ENCODE measurements at regions not wholly inside any gene's neighbourhood (a gene's known extent, or its start where the extent isn't known, plus 50 kb on each side); places are given as distances from the start of the nearest gene placed in this dataset.

DNA sequence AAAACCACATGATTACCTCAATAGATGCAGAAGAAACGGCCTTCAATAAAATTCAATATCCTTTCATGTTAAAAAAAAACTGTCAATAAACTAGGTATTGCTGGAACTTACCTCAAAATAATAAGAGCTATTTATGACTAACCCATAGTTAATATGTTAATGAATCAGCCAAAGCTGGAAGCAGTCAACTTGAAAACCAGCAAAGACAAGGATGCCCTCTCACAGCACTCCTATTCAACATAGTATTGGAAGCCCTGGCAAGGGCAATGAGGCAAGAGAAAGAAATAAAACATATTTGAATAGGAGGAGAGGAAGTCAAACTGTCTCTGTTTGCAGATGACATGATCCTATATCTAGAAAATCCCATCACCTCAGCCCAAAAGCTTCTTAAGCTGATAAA is 456.1 kb downstream of the OCA2 start:
- Histone ChIP-seq H3K9ac (ENCODE audit: low read length) (no peak overlapping the region), H4K91ac (ENCODE audit: low read length) (no peak overlapping the region), H3K18ac (ENCODE audit: low read depth in 1 of 2, low read length in 2 of 2) (no peak overlapping the region), H3K14ac (ENCODE audit: low read length in 2 of 2) (no peak overlapping the region), H3K79me1 (replicated peaks; ENCODE audit: low read length, poor library complexity, severe bottlenecking) (no peaks in the 10 kb centered on the region), H3K9me3 (ENCODE audit: control insufficient read depth, low read length) (peaks cover 45% of the 10 kb centered on the region), H2AK5ac (ENCODE audit: low read length, severe bottlenecking) (no peak overlapping the region), H2BK120ac (ENCODE audit: low read depth, low read length) (no peak overlapping the region), H2BK12ac (ENCODE audit: low read length in 2 of 2) (no peak overlapping the region), H2BK5ac (ENCODE audit: low read depth, low read length, poor library complexity, severe bottlenecking) (no peak overlapping the region), H3K36me3 (ENCODE audit: control insufficient read depth in 1 of 2, insufficient read depth in 2 of 2, low read depth in 1 of 2, low read length in 2 of 2) (no peaks in the 10 kb centered on the region), H2AFZ (ENCODE audit: low read depth, low read length) (no peak overlapping the region), H3K23ac (ENCODE audit: low read length in 2 of 2) (no peak overlapping the region), H3K27me3 (ENCODE audit: control insufficient read depth in 1 of 2, insufficient read depth in 1 of 2, low read length in 2 of 2) (no peaks in the 10 kb centered on the region), H3K4me2 (ENCODE audit: low read length, poor library complexity, severe bottlenecking) (no peak overlapping the region), H3K27ac (ENCODE audit: low read length, poor library complexity, severe bottlenecking) (no peak overlapping the region), H3K4me3 (ENCODE audit: insufficient read depth in 1 of 2, low read depth in 1 of 2, low read length in 2 of 2) (no peak overlapping the region), H4K8ac (ENCODE audit: low read length) (no peak overlapping the region), H3K4me1 (ENCODE audit: control insufficient read depth, insufficient read depth, low read depth, low read length) (no peaks in the 10 kb centered on the region), H2BK15ac (ENCODE audit: low read depth, poor library complexity, severe bottlenecking) (no peak overlapping the region), H3K4ac (ENCODE audit: low read depth in 1 of 2, low read length in 2 of 2) (no peak overlapping the region)
- WGBS, result no CpG with 5 or more reads among the region's 1 CpG
- no peak for DNase-seq

DNA sequence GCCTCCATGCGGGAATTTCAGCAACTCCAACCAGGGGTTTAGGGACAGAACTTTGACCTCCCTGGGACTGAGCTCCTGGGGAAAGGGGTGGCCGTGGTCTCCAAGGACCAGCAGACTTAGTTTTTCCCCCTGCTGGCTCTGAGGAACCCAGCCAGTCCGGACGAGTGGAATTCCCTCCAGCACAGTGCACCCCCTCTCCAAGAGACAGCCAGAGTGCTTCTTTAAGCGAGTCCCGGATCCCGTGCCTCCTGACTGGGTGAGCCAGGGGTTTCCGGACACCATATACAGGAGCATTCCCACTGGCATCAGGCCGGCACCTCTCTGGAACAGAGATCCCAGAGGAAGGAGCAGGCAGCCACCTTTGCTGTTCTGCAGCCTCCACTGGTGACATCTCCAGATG is 459.5 kb downstream of the OCA2 start:
- H4K8ac ChIP-seq (ENCODE audit: low read length), result no peak overlapping the region
- WGBS, result 84% methylated on average over 9 of the region's 9 CpGs

DNA sequence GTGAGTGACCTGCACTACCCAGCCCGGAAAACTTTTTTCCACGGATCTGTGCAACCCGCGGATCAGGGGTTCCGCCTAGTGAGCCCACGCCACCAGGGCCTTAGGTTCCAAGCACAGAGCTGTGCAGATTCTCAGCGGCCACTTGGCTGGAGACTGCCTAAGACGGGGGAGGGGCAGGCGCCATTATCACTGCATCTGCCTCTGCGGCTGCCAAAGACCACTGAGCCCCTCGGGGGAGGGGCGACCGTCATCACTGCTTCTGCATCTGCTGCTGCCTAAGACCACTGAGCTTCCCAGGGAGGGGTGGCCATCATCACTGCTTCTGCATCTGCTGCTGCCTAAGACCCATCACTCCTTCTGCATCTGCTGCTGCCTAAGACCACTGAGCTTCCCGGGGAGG is 460.2 kb downstream of the OCA2 start:
- 85% methylated on average over 14 of the region's 14 CpGs for WGBS
- Histone ChIP-seq H3K27ac (ENCODE audit: low read length, poor library complexity, severe bottlenecking) (no peak overlapping the region), H3K14ac (ENCODE audit: low read length in 2 of 2) (no peak overlapping the region), H2AK5ac (ENCODE audit: low read length, severe bottlenecking) (no peak overlapping the region), H4K91ac (ENCODE audit: low read length) (no peak overlapping the region), H3K23ac (ENCODE audit: low read length in 2 of 2) (no peak overlapping the region), H3K9ac (ENCODE audit: low read length) (no peak overlapping the region), H3K4ac (ENCODE audit: low read depth in 1 of 2, low read length in 2 of 2) (no peak overlapping the region), H3K4me3 (ENCODE audit: insufficient read depth in 1 of 2, low read depth in 1 of 2, low read length in 2 of 2) (no peak overlapping the region), H2BK15ac (ENCODE audit: low read depth, poor library complexity, severe bottlenecking) (no peak overlapping the region), H2BK120ac (ENCODE audit: low read depth, low read length) (no peak overlapping the region), H4K8ac (ENCODE audit: low read length) (no peak overlapping the region), H2BK12ac (ENCODE audit: low read length in 2 of 2) (no peak overlapping the region), H3K4me1 (ENCODE audit: control insufficient read depth, insufficient read depth, low read depth, low read length) (no peaks in the 10 kb centered on the region), H3K36me3 (ENCODE audit: control insufficient read depth in 1 of 2, insufficient read depth in 2 of 2, low read depth in 1 of 2, low read length in 2 of 2) (no peaks in the 10 kb centered on the region), H2AFZ (ENCODE audit: low read depth, low read length) (no peak overlapping the region), H3K9me3 (ENCODE audit: control insufficient read depth, low read length) (peaks cover 34% of the 10 kb centered on the region), H3K4me2 (ENCODE audit: low read length, poor library complexity, severe bottlenecking) (no peak overlapping the region), H2BK5ac (ENCODE audit: low read depth, low read length, poor library complexity, severe bottlenecking) (no peak overlapping the region), H3K79me1 (replicated peaks; ENCODE audit: low read length, poor library complexity, severe bottlenecking) (no peaks in the 10 kb centered on the region), H3K18ac (ENCODE audit: low read depth in 1 of 2, low read length in 2 of 2) (no peak overlapping the region), H3K27me3 (ENCODE audit: control insufficient read depth in 1 of 2, insufficient read depth in 1 of 2, low read length in 2 of 2) (no peaks in the 10 kb centered on the region)
- no peak for DNase-seq

More for the DNA sequence above, 459.5 kb downstream of the OCA2 start:
- no peak overlapping the region for H3K4me2 ChIP-seq (ENCODE audit: low read length, poor library complexity, severe bottlenecking)
- H3K9me3 ChIP-seq (ENCODE audit: control insufficient read depth, low read length), result peaks cover 34% of the 10 kb centered on the region
- no peak overlapping the region for H3K23ac ChIP-seq (ENCODE audit: low read length in 2 of 2)
- H3K36me3 ChIP-seq (ENCODE audit: control insufficient read depth in 1 of 2, insufficient read depth in 2 of 2, low read depth in 1 of 2, low read length in 2 of 2), result no peaks in the 10 kb centered on the region
- no peak overlapping the region for H2BK15ac ChIP-seq (ENCODE audit: low read depth, poor library complexity, severe bottlenecking)
- no peak for DNase-seq
- H3K79me1 ChIP-seq (replicated peaks; ENCODE audit: low read length, poor library complexity, severe bottlenecking), result no peaks in the 10 kb centered on the region
- H3K18ac ChIP-seq (ENCODE audit: low read depth in 1 of 2, low read length in 2 of 2), result no peak overlapping the region
- H3K27me3 ChIP-seq (ENCODE audit: control insufficient read depth in 1 of 2, insufficient read depth in 1 of 2, low read length in 2 of 2), result no peaks in the 10 kb centered on the region
- H2AK5ac ChIP-seq (ENCODE audit: low read length, severe bottlenecking), result no peak overlapping the region
- no peak overlapping the region for H3K9ac ChIP-seq (ENCODE audit: low read length)
- no peak overlapping the region for H2BK12ac ChIP-seq (ENCODE audit: low read length in 2 of 2)
- no peak overlapping the region for H4K91ac ChIP-seq (ENCODE audit: low read length)
- no peak overlapping the region for H3K4me3 ChIP-seq (ENCODE audit: insufficient read depth in 1 of 2, low read depth in 1 of 2, low read length in 2 of 2)
- H3K14ac ChIP-seq (ENCODE audit: low read length in 2 of 2), result no peak overlapping the region
- no peaks in the 10 kb centered on the region for H3K4me1 ChIP-seq (ENCODE audit: control insufficient read depth, insufficient read depth, low read depth, low read length)
- no peak overlapping the region for H3K27ac ChIP-seq (ENCODE audit: low read length, poor library complexity, severe bottlenecking)
- H2BK120ac ChIP-seq (ENCODE audit: low read depth, low read length), result no peak overlapping the region
- H2AFZ ChIP-seq (ENCODE audit: low read depth, low read length), result no peak overlapping the region
- no peak overlapping the region for H2BK5ac ChIP-seq (ENCODE audit: low read depth, low read length, poor library complexity, severe bottlenecking)
- H3K4ac ChIP-seq (ENCODE audit: low read depth in 1 of 2, low read length in 2 of 2), result no peak overlapping the region

DNA sequence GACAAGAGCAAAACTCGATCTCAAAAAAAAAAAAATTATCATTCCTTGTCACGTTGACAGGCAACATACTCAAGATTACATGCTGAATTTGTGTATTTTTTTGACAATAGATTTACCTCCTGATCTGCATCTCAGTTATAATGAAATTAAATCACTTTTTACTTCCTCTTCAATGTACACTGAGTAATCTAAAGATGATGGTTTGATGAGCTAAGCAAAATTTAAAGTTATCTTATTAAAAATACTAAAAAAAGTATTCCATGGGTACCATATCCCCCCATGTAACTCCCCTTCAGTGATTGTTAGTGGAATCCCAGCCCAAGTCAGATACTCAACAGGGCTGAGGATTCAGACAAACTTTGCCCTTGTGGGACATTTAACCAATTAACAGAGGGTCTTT is 463.2 kb downstream of the OCA2 start:
- Histone ChIP-seq H2BK5ac (ENCODE audit: low read depth, low read length, poor library complexity, severe bottlenecking) (no peak overlapping the region), H2BK15ac (ENCODE audit: low read depth, poor library complexity, severe bottlenecking) (no peak overlapping the region), H4K91ac (ENCODE audit: low read length) (no peak overlapping the region), H2AFZ (ENCODE audit: low read depth, low read length) (no peak overlapping the region), H3K4ac (ENCODE audit: low read depth in 1 of 2, low read length in 2 of 2) (no peak overlapping the region), H4K8ac (ENCODE audit: low read length) (no peak overlapping the region), H3K14ac (ENCODE audit: low read length in 2 of 2) (no peak overlapping the region), H2BK12ac (ENCODE audit: low read length in 2 of 2) (no peak overlapping the region), H3K4me3 (ENCODE audit: insufficient read depth in 1 of 2, low read depth in 1 of 2, low read length in 2 of 2) (no peak overlapping the region), H3K18ac (ENCODE audit: low read depth in 1 of 2, low read length in 2 of 2) (no peak overlapping the region), H3K9ac (ENCODE audit: low read length) (no peak overlapping the region), H3K27me3 (ENCODE audit: control insufficient read depth in 1 of 2, insufficient read depth in 1 of 2, low read length in 2 of 2) (no peaks in the 10 kb centered on the region), H2AK5ac (ENCODE audit: low read length, severe bottlenecking) (no peak overlapping the region), H2BK120ac (ENCODE audit: low read depth, low read length) (no peak overlapping the region), H3K4me1 (ENCODE audit: control insufficient read depth, insufficient read depth, low read depth, low read length) (no peaks in the 10 kb centered on the region), H3K79me1 (replicated peaks; ENCODE audit: low read length, poor library complexity, severe bottlenecking) (no peaks in the 10 kb centered on the region), H3K4me2 (ENCODE audit: low read length, poor library complexity, severe bottlenecking) (no peak overlapping the region), H3K27ac (ENCODE audit: low read length, poor library complexity, severe bottlenecking) (no peak overlapping the region), H3K36me3 (ENCODE audit: control insufficient read depth in 1 of 2, insufficient read depth in 2 of 2, low read depth in 1 of 2, low read length in 2 of 2) (no peaks in the 10 kb centered on the region), H3K9me3 (ENCODE audit: control insufficient read depth, low read length) (peaks cover 37% of the 10 kb centered on the region), H3K23ac (ENCODE audit: low read length in 2 of 2) (no peak overlapping the region)
- WGBS, result 80% methylated on average over 1 of the region's 2 CpGs
- DNase-seq, result no peak
